HG03571 (cell line): ENCODE measurements at regions not wholly inside any gene's neighbourhood (a gene's known extent, or its start where the extent isn't known, plus 50 kb on each side); places are given as distances from the start of the nearest gene placed in this dataset.
"Not testable (repeated sequence)": the region's sequence is repeated elsewhere in the genome, so short reads cannot be mapped to it uniquely, and the experiment has no call there.

Source experiments
- ATAC-seq: cut with Tn5 transposase; IDR thresholded peaks from one replicate; pipeline ENCODE4 v1.9.1; 2021; ENCODE audit not compliant: unreplicated experiment

- no peak for ATAC-seq
Observed at GRCh38 chr7:51640841-51641240, 324.2 kb upstream of the COBL start.

- no peak for ATAC-seq
Observed at GRCh38 chr7:51639661-51640334, 323.2 kb upstream of the COBL start.

GRCh38 chr7:51636503-51636902, 319.9 kb upstream of the COBL start:
- no peak for ATAC-seq

GRCh38 chr7:51635775-51636174, 319.2 kb upstream of the COBL start:
- ATAC-seq: no peak

- ATAC-seq: no peak
Observed at GRCh38 chr7:51634538-51634937, 317.9 kb upstream of the COBL start.

GRCh38 chr7:51634025-51634424, 317.4 kb upstream of the COBL start:
- no peak for ATAC-seq

GRCh38 chr7:51633596-51633995, 317.0 kb upstream of the COBL start:
- no peak for ATAC-seq

GRCh38 chr7:51633006-51633405, 316.4 kb upstream of the COBL start:
- no peak for ATAC-seq

- ATAC-seq: no peak
Observed at GRCh38 chr7:51630933-51631332, 314.3 kb upstream of the COBL start.

GRCh38 chr7:51629206-51629605, 312.6 kb upstream of the COBL start:
- no peak for ATAC-seq

GRCh38 chr7:51621956-51622355, 305.3 kb upstream of the COBL start:
- ATAC-seq: no peak

- ATAC-seq: no peak
Observed at GRCh38 chr7:51620706-51621105, 304.1 kb upstream of the COBL start.

GRCh38 chr7:51619880-51620279, 303.3 kb upstream of the COBL start:
- ATAC-seq: no peak

- no peak for ATAC-seq
Observed at GRCh38 chr7:51617686-51618085, 301.1 kb upstream of the COBL start.

- ATAC-seq: no peak
Observed at GRCh38 chr7:51613911-51614357, 297.3 kb upstream of the COBL start.

- ATAC-seq: no peak
Observed at GRCh38 chr7:51611937-51612336, 295.3 kb upstream of the COBL start.

- no peak for ATAC-seq
Observed at GRCh38 chr7:51607447-51607846, 290.8 kb upstream of the COBL start.

- no peak for ATAC-seq
Observed at GRCh38 chr7:51606601-51607154, 290.1 kb upstream of the COBL start.

GRCh38 chr7:51602376-51602775, 285.8 kb upstream of the COBL start:
- no peak for ATAC-seq

GRCh38 chr7:51601461-51601860, 284.9 kb upstream of the COBL start:
- no peak for ATAC-seq

- ATAC-seq: not testable (repeated sequence)
Observed at GRCh38 chr7:51599935-51600334, 283.3 kb upstream of the COBL start.

GRCh38 chr7:51593628-51594027, 277.0 kb upstream of the COBL start:
- ATAC-seq: no peak
